ENCODE measurements at regions not wholly inside any gene's neighbourhood (a gene's known extent, or its start where the extent isn't known, plus 50 kb on each side); places are given as distances from the start of the nearest gene placed in this dataset.

DNA sequence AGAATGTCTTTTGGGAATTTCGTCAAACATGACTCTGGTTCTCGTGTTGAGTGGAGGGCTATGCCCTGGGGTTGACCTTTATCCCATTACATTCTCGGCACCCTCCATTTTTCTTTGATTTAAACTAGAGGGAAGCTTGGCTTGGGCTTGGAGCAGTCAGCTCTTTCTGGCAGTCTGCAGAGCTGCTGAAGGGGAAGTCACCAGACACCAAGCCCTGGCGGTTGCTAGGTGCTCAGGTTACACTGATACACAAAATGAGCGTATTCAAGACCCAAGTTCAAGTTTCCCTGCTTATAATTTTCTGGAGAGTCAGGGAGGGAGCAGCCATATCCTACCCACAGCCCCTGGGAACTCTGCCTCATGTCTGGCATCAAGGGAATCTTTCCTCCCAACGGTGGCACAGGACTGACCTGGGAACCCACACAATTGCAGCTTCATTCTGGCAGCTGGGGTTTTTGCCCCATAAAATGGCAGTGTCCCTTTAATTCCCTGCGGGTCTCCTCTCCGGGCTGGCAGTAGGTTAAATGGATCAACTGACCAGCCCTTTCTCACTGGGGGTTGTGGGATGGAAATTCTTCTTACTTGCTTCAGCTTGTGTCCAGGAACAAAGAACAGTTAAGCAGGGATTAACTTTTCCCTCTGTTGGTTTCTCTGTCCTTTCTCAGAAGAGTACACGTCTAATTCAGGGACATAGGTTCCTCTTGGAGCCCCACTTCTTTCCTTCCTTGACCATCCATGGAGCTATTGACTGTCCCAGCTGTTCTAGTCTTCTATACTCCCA, 110.0 kb upstream of the DLG1 start:
- TF ChIP-seq, protein P1, sequence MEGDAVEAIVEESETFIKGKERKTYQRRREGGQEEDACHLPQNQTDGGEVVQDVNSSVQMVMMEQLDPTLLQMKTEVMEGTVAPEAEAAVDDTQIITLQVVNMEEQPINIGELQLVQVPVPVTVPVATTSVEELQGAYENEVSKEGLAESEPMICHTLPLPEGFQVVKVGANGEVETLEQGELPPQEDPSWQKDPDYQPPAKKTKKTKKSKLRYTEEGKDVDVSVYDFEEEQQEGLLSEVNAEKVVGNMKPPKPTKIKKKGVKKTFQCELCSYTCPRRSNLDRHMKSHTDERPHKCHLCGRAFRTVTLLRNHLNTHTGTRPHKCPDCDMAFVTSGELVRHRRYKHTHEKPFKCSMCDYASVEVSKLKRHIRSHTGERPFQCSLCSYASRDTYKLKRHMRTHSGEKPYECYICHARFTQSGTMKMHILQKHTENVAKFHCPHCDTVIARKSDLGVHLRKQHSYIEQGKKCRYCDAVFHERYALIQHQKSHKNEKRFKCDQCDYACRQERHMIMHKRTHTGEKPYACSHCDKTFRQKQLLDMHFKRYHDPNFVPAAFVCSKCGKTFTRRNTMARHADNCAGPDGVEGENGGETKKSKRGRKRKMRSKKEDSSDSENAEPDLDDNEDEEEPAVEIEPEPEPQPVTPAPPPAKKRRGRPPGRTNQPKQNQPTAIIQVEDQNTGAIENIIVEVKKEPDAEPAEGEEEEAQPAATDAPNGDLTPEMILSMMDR (conservative IDR thresholded peaks at IDR 0.05 in 1 of 2, IDR thresholded peaks at IDR 0.05 in 1 of 2; ENCODE audit: low read depth in 1 of 2, low read length in 2 of 2) = no peak
- no peak for TF ChIP-seq EZH2 (IDR thresholded peaks at IDR 0.05; ENCODE audit: low read length, missing control alignments)

All from fibroblast of lung (primary cell).